Immature natural killer cell (primary cell): ENCODE measurements at regions not wholly inside any gene's neighbourhood (a gene's known extent, or its start where the extent isn't known, plus 50 kb on each side); places are given as distances from the start of the nearest gene placed in this dataset.
A peak's percentile ranks its signal among the peaks of the same experiment; 100 is the strongest.
"Not testable (repeated sequence)": the region's sequence is repeated elsewhere in the genome, so short reads cannot be mapped to it uniquely, and the experiment has no call there.

Experiments
- DNase-seq, 3 donors: peaks; one replicate each; pipeline ENCODE4 v3.0.0; 2022; ENCODE audit warnings: mixed read lengths in 1 of 3
- H3K27ac Mint-ChIP-seq, 6 donors: one replicate each; pipeline ENCODE4 v1.8.0; 2020; ENCODE audit warnings: mixed read lengths in 6 of 6, mild to moderate bottlenecking in 5 of 6, inconsistent platforms in 4 of 6, moderate library complexity in 3 of 6
- H3K27me3 Mint-ChIP-seq, 3 donors: one replicate each; pipeline ENCODE4 v1.8.0; 2020 to 2021; ENCODE audit warnings: low read depth in 3 of 3, mild to moderate bottlenecking in 3 of 3, mixed read lengths in 3 of 3, moderate library complexity in 3 of 3, inconsistent platforms in 1 of 3
- H3K36me3 Mint-ChIP-seq, 3 donors: one replicate each; pipeline ENCODE4 v1.8.0; 2020; ENCODE audit warnings: mixed read lengths in 3 of 3, inconsistent platforms in 2 of 3, mild to moderate bottlenecking in 2 of 3
- H3K4me1 Mint-ChIP-seq, 2 donors: one replicate each; pipeline ENCODE4 v1.8.0; 2020; ENCODE audit warnings: inconsistent platforms in 2 of 2, mild to moderate bottlenecking in 2 of 2, mixed read lengths in 2 of 2, moderate library complexity in 1 of 2
- H3K4me3 Mint-ChIP-seq, 5 donors: one replicate each; pipeline ENCODE4 v1.8.0; 2020; ENCODE audit warnings: mild to moderate bottlenecking in 5 of 5, mixed read lengths in 5 of 5, inconsistent platforms in 3 of 5, moderate library complexity in 3 of 5
- H3K9me3 Mint-ChIP-seq, 6 donors: one replicate each; pipeline ENCODE4 v1.8.0; 2020; ENCODE audit warnings: mild to moderate bottlenecking in 6 of 6, mixed read lengths in 6 of 6, inconsistent platforms in 4 of 6, moderate library complexity in 3 of 6

DNA sequence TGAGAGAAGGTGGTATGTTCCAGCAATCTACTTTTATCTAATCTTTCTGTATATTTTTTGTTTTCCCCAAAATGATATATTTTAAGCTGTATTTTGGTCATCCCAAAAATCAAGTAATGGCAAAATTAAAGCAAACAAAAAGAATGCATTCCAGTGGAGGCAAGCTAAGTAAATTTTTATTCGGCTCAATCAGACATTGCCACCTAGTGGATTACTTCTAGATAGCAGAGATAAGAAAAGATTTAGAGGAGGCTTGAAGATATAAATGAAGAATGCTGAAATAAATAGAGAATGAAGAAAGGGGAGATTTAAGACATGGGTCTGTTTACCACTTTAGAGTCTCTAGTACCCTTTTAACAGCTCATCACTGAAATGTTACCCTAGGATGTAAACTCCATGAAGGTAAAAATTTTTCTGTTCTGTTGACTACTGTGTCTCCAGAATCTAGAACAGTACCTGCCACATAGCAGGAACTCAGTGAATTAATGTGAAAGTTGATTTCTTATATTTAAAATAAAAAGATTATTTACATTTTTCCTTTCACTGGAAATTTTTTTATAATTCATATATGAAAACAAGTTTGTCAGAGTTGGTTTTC, 110.9 kb upstream of the ANK2 start:
- Mint-ChIP-seq H3K4me1 (no peaks in the 10 kb centered on the region), H3K27me3 (peaks cover 0 to 3% (median 0%) of the 10 kb centered on the region in 3 donors), H3K36me3 (no peaks in the 10 kb centered on the region), H3K9me3 (peaks cover 0 to 2% (median 0%) of the 10 kb centered on the region in 6 donors), H3K4me3 (no peak overlapping the region), H3K27ac (no peak overlapping the region)
- peak in 1 of 3 donors; percentile 3 for DNase-seq

DNA sequence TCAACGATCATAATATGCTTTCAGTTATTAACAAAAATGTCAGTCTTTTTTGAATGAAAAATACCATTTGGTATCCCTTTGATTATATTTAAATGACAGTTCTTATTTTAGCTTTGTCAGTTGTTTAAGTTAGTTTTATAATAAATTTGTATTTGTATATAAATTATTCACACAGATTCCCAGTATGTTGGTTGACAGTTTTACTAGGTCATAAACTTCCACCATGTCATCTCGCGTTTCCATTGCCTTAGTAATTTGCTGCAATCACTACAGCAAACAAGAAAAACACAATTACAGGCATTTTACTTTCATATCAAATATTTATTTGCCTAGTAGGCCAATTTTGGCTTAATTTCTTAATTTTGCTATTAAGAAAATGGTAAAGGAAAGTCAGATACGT, 109.6 kb upstream of the ANK2 start:
- peaks cover 0 to 3% (median 0%) of the 10 kb centered on the region in 3 donors for H3K27me3 Mint-ChIP-seq
- no peaks in the 10 kb centered on the region for H3K9me3 Mint-ChIP-seq
- no peak overlapping the region for H3K4me3 Mint-ChIP-seq
- H3K36me3 Mint-ChIP-seq = no peaks in the 10 kb centered on the region
- DNase-seq = no peak
- H3K27ac Mint-ChIP-seq = no peak overlapping the region
- H3K4me1 Mint-ChIP-seq = no peaks in the 10 kb centered on the region

DNA sequence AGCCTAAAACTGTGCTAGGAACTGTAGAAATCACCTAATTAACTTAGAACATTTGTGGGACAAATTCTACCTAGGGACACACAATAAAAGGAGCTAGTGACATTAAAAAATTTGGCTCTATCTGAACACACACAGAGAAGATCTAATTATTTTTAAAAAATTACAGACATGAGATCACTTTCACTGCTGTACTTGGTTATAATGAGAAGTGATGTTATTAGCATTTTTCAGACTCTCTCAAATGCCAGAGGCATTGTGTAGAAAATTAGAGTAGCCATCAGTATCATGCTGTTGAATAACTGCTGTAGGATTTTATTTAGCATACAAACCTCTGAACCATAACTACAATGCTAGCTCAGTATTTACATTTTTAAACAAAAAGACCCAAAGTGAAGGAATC, 109.1 kb upstream of the ANK2 start:
- no peaks in the 10 kb centered on the region for H3K36me3 Mint-ChIP-seq
- no peak overlapping the region for H3K4me3 Mint-ChIP-seq
- peaks cover 0 to 3% (median 0%) of the 10 kb centered on the region in 3 donors for H3K27me3 Mint-ChIP-seq
- no peak overlapping the region for H3K27ac Mint-ChIP-seq
- no peaks in the 10 kb centered on the region for H3K4me1 Mint-ChIP-seq
- no peak for DNase-seq
- H3K9me3 Mint-ChIP-seq = no peaks in the 10 kb centered on the region

DNA sequence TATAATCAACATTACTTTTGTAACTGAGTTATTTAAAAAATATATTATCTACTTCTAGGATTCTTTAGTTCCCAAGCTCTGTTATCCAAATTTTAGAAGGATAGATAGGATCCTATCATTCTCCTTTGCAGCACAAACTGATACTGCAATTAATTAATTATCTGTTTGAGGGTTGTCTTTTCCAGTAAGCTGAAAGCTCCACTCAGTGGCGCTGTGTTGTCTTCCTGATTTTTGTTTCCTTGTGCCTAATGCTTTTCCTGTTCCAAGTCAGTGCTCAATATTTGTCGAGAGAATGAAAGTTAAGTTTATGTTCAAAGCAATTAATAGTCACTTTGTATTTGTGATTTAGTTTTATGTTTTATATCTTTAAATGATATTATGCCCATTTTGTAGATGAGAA, 107.4 kb upstream of the ANK2 start:
- no peaks in the 10 kb centered on the region for H3K36me3 Mint-ChIP-seq
- no peaks in the 10 kb centered on the region for H3K9me3 Mint-ChIP-seq
- H3K27me3 Mint-ChIP-seq = peaks cover 0 to 3% (median 0%) of the 10 kb centered on the region in 3 donors
- H3K4me1 Mint-ChIP-seq = no peaks in the 10 kb centered on the region
- DNase-seq = no peak
- no peak overlapping the region for H3K4me3 Mint-ChIP-seq
- H3K27ac Mint-ChIP-seq = no peak overlapping the region

DNA sequence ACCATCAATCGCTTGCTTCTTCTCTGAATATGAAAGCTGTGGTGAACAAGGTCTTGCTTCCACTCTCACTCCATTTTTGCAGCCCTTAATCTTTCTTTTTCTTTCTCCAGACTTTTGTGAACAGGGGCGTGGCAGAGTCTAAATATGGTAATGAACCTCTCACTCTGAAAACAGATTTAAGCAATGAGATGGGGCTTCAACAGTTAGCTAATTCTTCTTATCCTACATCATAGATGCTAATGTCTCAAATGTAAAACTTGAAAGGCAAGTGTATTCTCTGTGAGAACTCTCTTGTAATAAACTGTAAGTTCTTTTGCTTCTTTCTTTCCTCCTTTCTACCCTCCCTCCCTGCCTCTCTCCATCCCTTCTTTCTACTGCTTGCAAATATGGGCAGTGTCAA, 106.5 kb upstream of the ANK2 start:
- peaks cover 0 to 3% (median 0%) of the 10 kb centered on the region in 3 donors for H3K27me3 Mint-ChIP-seq
- no peaks in the 10 kb centered on the region for H3K9me3 Mint-ChIP-seq
- no peaks in the 10 kb centered on the region for H3K4me1 Mint-ChIP-seq
- no peaks in the 10 kb centered on the region for H3K36me3 Mint-ChIP-seq
- H3K27ac Mint-ChIP-seq = no peak overlapping the region
- DNase-seq = no peak
- H3K4me3 Mint-ChIP-seq = no peak overlapping the region

DNA sequence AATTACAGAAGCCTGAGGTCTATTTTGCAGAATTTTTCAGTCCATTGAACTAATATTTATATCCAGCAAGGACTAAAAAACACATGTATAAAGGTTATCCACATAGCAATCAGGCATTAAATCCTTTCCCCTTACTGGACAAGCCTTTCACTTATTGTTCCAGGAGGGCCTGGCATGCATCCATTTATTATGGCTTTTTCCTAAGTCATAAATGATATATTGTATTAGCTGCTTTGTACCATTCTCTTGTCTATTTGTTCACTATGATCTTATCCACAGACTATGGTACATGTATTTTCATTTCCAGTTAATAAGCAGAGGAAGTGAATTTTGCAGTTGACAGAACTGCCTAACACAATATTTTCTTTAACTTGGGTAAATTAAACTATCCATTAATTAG, 105.4 kb upstream of the ANK2 start:
- DNase-seq = no peak
- Mint-ChIP-seq H3K4me3 (no peak overlapping the region), H3K27me3 (peaks cover 0 to 3% (median 0%) of the 10 kb centered on the region in 3 donors), H3K9me3 (no peaks in the 10 kb centered on the region), H3K4me1 (no peaks in the 10 kb centered on the region), H3K27ac (no peak overlapping the region), H3K36me3 (no peaks in the 10 kb centered on the region)

DNA sequence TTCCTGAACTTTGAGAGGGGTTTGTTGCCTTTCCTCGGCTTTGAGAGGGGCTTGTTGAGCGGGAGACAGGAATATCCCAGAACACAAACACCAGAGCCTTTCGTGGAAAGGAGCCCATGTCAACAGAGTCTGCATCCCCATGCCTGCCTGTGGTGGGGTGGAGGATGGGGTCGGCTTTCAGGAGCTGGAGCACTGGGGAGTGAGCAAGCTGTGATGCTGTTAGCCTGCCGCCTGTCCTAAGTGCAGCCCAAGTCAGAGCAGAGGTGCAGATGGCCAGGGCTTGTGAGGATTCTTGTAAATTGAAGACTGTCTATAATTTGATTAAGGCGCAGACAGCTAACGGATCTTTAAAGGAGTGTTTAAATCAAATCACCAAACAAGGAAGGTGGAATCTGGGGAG, 103.3 kb upstream of the ANK2 start:
- Mint-ChIP-seq H3K9me3 (no peaks in the 10 kb centered on the region), H3K27ac (no peak overlapping the region), H3K4me3 (no peak overlapping the region), H3K4me1 (no peaks in the 10 kb centered on the region), H3K27me3 (peaks cover 0 to 3% (median 0%) of the 10 kb centered on the region in 3 donors), H3K36me3 (no peaks in the 10 kb centered on the region)
- no peak for DNase-seq

DNA sequence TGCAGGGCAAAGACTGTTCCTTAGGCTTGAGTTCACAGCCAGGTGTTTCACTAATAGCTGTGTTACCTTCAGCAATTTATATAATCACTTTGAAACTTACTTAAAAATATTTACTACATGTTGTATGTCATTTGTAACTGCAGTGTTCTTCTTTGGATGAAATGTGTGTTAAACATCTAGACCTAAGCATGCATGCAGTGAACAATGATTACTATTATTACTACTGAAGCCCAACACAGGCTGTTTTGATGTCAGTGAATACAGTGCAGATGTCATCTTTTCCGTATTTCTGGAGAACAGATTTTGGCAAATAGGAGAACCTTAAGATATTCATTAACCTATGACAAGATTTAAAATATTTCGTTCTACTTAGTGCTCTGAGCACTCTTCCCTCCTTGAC, 101.8 kb upstream of the ANK2 start:
- H3K27ac Mint-ChIP-seq = no peak overlapping the region
- H3K9me3 Mint-ChIP-seq = no peaks in the 10 kb centered on the region
- H3K4me3 Mint-ChIP-seq = no peak overlapping the region
- H3K36me3 Mint-ChIP-seq = no peaks in the 10 kb centered on the region
- no peaks in the 10 kb centered on the region for H3K4me1 Mint-ChIP-seq
- H3K27me3 Mint-ChIP-seq = no peaks in the 10 kb centered on the region
- DNase-seq = no peak

DNA sequence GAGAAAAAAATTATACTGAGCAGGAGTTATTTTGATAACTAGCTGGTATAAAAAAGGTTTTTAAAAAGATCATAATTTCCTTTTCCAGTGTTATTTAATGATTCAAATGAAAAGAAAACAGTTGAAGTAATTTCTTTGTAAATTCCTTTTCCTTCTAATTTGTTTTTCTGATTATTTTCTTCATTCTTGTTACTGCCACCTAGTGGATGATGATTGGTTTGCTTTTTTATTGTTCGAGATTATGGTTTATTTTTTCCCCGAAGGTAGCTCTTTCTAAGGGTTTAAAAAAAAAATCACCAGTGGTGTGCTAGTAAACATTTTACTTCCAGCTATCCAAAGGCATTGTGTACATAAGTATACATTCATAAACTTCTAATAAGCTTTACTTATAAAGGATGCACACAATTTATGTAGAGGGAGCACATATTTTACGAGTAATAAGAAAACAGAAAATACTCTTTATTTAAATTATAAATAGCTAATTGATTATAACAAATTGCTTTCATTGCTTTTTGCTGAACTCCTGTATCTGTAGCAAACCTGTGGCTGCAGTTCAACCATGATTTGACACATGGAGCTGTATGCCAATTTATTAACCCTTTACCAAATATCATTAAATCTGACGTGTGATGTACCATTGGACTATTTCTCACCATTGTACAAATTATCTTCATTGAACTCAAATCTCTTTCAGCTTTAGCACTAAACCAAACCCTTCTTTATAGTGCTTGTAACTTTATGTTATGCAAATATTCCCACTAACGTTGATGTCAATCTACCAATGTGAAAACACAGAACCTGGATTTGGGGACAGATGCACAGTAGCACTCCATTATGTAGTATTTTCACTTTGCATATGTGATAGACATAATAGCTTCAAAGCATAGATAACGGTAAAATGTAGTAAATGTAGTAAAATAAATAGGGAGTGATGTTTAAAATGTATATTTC, 97.8 kb upstream of the ANK2 start:
- no peak overlapping the region for H3K27ac Mint-ChIP-seq
- H3K9me3 Mint-ChIP-seq = no peaks in the 10 kb centered on the region
- DNase-seq = no peak
- H3K4me3 Mint-ChIP-seq = no peak overlapping the region
- no peaks in the 10 kb centered on the region for H3K36me3 Mint-ChIP-seq
- no peaks in the 10 kb centered on the region for H3K27me3 Mint-ChIP-seq
- H3K4me1 Mint-ChIP-seq = no peaks in the 10 kb centered on the region

DNA sequence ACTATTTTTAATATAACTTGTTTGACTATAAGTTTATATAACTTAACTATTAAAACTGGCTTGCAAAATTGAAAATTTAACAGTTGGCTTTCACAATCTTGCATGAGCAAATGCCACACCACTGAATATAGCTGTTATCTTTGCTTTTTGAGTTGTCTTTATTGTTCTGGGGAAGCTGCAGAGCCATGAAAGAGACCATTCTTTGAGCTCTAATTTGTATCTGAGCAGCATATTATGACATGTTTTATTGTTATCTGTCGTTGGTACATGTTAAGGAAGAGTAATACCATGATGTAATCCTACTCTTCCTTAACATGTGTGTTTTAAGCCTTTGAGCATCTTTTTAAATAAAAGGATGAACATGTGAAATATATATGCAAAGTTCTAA, 97.1 kb upstream of the ANK2 start:
- Mint-ChIP-seq H3K36me3 (no peaks in the 10 kb centered on the region), H3K27me3 (no peaks in the 10 kb centered on the region), H3K27ac (no peak overlapping the region), H3K9me3 (no peaks in the 10 kb centered on the region), H3K4me1 (no peaks in the 10 kb centered on the region), H3K4me3 (no peak overlapping the region)
- no peak for DNase-seq

DNA sequence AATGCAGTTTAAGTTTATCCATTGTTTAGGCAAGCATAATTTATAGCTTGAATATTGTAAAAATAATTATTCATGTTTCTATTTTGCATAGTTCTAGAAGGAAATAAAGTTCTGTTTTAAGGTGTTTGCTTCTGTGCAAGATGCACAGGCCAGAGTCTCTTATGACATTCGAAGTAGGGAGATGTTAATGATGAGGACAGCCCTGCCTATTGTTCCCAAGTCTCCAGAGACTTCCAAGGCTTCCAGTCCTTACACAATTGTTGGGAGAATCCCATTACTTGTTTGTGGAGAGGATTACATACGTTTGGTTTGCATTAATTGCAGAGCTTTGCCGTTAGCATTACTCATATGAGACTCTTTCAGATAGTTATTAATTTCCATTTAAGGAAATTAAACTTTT, 96.2 kb upstream of the ANK2 start:
- no peaks in the 10 kb centered on the region for H3K27me3 Mint-ChIP-seq
- H3K4me3 Mint-ChIP-seq = no peak overlapping the region
- H3K27ac Mint-ChIP-seq = no peak overlapping the region
- H3K4me1 Mint-ChIP-seq = no peaks in the 10 kb centered on the region
- H3K36me3 Mint-ChIP-seq = no peaks in the 10 kb centered on the region
- DNase-seq = no peak
- no peaks in the 10 kb centered on the region for H3K9me3 Mint-ChIP-seq

DNA sequence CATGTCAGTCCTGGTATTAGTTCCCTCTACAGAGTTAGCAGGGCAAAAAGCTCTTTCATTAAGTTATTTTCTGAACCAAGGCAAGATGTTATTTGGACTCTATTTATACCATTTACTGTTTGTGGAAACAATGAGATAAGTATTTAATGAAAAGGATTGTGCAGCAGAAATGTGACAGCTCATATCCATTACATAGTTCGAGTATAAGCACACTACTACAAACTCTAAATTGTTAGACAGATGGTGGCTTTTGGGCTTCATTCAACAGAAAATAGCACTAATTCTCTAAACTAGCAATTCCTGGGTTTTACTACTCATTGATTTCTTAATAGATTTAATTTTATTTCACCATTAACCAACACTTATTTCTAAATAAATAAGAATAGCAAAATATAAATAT, 95.2 kb upstream of the ANK2 start:
- no peaks in the 10 kb centered on the region for H3K4me1 Mint-ChIP-seq
- H3K27ac Mint-ChIP-seq = no peak overlapping the region
- peaks cover 0 to under 1% (median 0%) of the 10 kb centered on the region in 6 donors for H3K9me3 Mint-ChIP-seq
- no peak for DNase-seq
- no peak overlapping the region for H3K4me3 Mint-ChIP-seq
- H3K27me3 Mint-ChIP-seq = no peaks in the 10 kb centered on the region
- H3K36me3 Mint-ChIP-seq = no peaks in the 10 kb centered on the region

DNA sequence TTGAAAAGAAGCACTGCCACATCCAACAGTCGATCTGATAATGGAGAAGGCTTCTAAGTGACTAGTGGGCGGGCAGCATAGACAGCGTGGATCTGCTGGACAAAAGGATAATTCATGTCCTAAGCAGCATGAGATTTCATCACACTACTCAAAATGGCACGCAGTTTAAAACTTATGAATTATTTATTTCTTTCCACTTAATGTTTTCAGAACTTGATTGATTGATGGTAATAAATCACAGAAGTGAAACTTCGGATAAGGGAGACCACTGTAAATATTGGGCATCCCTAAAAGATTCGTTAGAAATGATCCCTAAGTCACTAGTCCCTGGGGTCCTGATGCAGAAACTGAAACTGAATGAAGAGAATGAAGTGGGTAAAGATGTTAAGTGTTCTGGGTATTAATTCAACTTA, 93.0 kb upstream of the ANK2 start:
- no peaks in the 10 kb centered on the region for H3K4me1 Mint-ChIP-seq
- no peaks in the 10 kb centered on the region for H3K27me3 Mint-ChIP-seq
- no peak overlapping the region for H3K4me3 Mint-ChIP-seq
- DNase-seq = no peak
- no peak overlapping the region for H3K27ac Mint-ChIP-seq
- peaks cover 0 to 6% (median 0%) of the 10 kb centered on the region in 6 donors for H3K9me3 Mint-ChIP-seq
- H3K36me3 Mint-ChIP-seq = no peaks in the 10 kb centered on the region

DNA sequence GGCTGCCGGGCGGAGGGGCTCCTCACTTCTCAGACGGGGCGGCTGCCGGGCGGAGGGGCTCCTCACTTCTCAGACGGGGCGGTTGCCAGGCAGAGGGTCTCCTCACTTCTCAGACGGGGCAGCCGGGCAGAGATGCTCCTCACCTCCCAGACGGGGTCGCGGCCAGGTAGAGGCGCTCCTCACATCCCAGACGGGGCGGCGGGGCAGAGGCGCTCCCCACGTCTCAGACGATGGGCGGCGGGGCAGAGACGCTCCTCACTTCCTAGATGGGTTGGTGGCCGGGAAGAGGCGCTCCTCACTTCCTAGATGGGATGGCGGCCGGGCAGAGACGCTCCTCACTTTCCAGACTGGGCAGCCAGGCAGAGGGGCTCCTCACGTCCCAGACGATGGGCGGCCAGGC, 91.7 kb upstream of the ANK2 start:
- not testable (repeated sequence) for H3K27me3 Mint-ChIP-seq, DNase-seq, H3K36me3 Mint-ChIP-seq, H3K9me3 Mint-ChIP-seq, H3K4me1 Mint-ChIP-seq, H3K27ac Mint-ChIP-seq, H3K4me3 Mint-ChIP-seq
